Ishikawa (cell line): ENCODE measurements at regions not wholly inside any gene's neighbourhood (a gene's known extent, or its start where the extent isn't known, plus 50 kb on each side); places are given as distances from the start of the nearest gene placed in this dataset.

Source experiments
- CEBPB ChIP-seq: IDR thresholded peaks from 2 replicates; pipeline ENCODE4 v1.6.1; 2012
- CREB1 ChIP-seq: IDR thresholded peaks from 2 replicates; pipeline ENCODE4 v1.6.1; 2012; ENCODE audit warnings: low read depth
- EGR1 ChIP-seq: IDR thresholded peaks from 2 replicates; pipeline ENCODE4 v1.6.1; 2012
- EP300 ChIP-seq: IDR thresholded peaks from 2 replicates; pipeline ENCODE4 v1.6.1; 2012; ENCODE audit warnings: borderline replicate concordance
- FOXM1 ChIP-seq: IDR thresholded peaks from 2 replicates; pipeline ENCODE4 v1.6.1; 2012; ENCODE audit warnings: low read depth, borderline replicate concordance
- MAX ChIP-seq: IDR thresholded peaks from 2 replicates; pipeline ENCODE4 v1.6.1; 2012
- NFIC ChIP-seq: IDR thresholded peaks from 2 replicates; pipeline ENCODE4 v1.6.1; 2012
- RAD21 ChIP-seq: IDR thresholded peaks from 2 replicates; pipeline ENCODE4 v1.6.1; 2012; ENCODE audit warnings: low read depth
- REST ChIP-seq: IDR thresholded peaks from 2 replicates; pipeline ENCODE4 v1.6.1; 2012; ENCODE audit warnings: low read depth, mild to moderate bottlenecking
- TAF1 ChIP-seq: IDR thresholded peaks from 2 replicates; pipeline ENCODE4 v1.6.1; 2012; ENCODE audit warnings: low read depth, mild to moderate bottlenecking
- TCF12 ChIP-seq: IDR thresholded peaks from 2 replicates; pipeline ENCODE4 v1.6.1; 2012; ENCODE audit warnings: low read depth
- TEAD4 ChIP-seq: IDR thresholded peaks from 2 replicates; pipeline ENCODE4 v1.6.1; 2012
- USF1 ChIP-seq: IDR thresholded peaks from 2 replicates; pipeline ENCODE4 v1.6.1; 2012
- YY1 ChIP-seq: IDR thresholded peaks from 2 replicates; pipeline ENCODE4 v1.6.1; 2012; ENCODE audit warnings: low read depth
- ZBTB7A ChIP-seq: IDR thresholded peaks from 2 replicates; pipeline ENCODE4 v1.6.1; 2012; ENCODE audit warnings: low read depth

- TF ChIP-seq REST = no peak
- no peak for TF ChIP-seq EGR1
- TF ChIP-seq FOXM1 = no peak
- no peak for TF ChIP-seq EP300
- TF ChIP-seq TEAD4 = no peak
- TF ChIP-seq TCF12 = no peak
- no peak for TF ChIP-seq NFIC
- no peak for TF ChIP-seq YY1
- no peak for TF ChIP-seq RAD21
- TF ChIP-seq ZBTB7A = no peak
- TF ChIP-seq CEBPB = no peak
- no peak for TF ChIP-seq USF1
- no peak for TF ChIP-seq TAF1
- TF ChIP-seq MAX = no peak
- no peak for TF ChIP-seq CREB1
Measured at GRCh38 chr1:116260621-116261020, 112.4 kb upstream of the ATP1A1 start.

- no peak for TF ChIP-seq TEAD4
- no peak for TF ChIP-seq MAX
- no peak for TF ChIP-seq CEBPB
- no peak for TF ChIP-seq FOXM1
- TF ChIP-seq ZBTB7A = no peak
- TF ChIP-seq REST = no peak
- no peak for TF ChIP-seq EGR1
- no peak for TF ChIP-seq YY1
- TF ChIP-seq RAD21 = no peak
Measured at GRCh38 chr1:116261227-116261626, 111.8 kb upstream of the ATP1A1 start.

DNA sequence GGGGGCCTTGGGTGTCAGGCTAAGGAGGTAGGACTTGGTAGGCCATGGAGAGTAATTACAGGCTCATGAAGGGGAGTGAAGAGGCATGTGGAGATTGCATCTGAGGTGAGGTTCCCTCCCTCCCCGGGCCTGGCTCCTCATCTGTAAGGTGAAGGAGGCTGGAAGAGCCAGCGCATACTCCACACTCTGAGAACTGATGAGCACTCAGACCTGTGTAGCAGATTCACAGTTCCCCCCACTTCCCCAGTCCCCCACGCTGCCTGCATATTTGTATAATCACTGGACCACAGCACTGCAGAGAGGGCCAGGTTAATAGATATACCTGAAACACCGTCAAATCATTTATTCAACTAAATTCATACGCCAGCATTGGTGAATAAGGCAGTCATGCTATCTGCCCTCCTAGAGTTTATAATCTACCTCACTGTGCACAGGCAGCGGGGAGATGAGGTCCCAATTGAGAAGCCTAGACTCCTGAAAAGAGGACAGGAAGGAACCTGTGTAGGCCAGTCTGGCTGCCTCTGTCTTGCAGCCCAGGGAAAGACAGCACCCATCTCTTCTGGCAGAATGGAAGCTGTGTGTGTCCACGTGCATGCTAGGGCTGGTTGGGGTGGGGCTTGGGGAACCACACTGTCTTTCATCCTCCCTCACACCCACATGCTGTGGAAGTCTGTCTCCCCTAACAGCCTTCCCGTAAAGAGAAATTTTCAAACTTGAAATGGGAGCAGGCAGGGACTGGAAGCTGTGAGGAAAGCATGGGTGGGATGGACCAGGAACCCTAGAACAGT is 110.6 kb upstream of the ATP1A1 start:
- no peak for TF ChIP-seq YY1
- TF ChIP-seq EP300 = no peak
- no peak for TF ChIP-seq EGR1
- no peak for TF ChIP-seq ZBTB7A
- no peak for TF ChIP-seq TAF1
- TF ChIP-seq MAX = no peak
- no peak for TF ChIP-seq CREB1
- no peak for TF ChIP-seq CEBPB
- TF ChIP-seq USF1 = no peak
- TF ChIP-seq REST = no peak
- TF ChIP-seq FOXM1 = no peak

DNA sequence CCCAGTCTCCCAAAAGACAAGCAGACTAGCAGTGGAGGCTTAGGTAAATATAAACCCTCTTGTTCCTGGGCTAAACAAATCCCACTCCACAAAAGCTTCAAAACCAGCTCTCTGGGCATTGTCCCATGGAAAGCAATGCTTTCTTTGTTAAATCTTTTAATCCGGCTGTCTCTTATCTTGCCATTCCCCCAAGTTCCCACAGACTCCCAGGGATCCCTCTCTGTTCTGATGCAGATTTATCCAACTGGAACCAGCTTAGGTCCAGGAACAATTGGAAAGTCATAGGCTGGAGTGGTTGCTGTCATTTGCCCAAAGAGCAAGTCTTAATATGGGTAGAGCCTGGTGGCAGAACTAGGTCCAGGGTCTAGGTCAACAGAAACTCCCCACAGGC is 110.1 kb upstream of the ATP1A1 start:
- TF ChIP-seq RAD21 (no peak), NFIC (no peak), CEBPB (no peak), TCF12 (no peak), TAF1 (no peak), EP300 (no peak), FOXM1 (no peak), EGR1 (no peak), MAX (no peak), CREB1 (no peak), YY1 (no peak), ZBTB7A (no peak), REST (no peak), TEAD4 (no peak), USF1 (no peak)
